SK-MEL-5 (cell line): ENCODE measurements at regions not wholly inside any gene's neighbourhood (a gene's known extent, or its start where the extent isn't known, plus 50 kb on each side); places are given as distances from the start of the nearest gene placed in this dataset.
A peak's percentile ranks its signal among the peaks of the same experiment; 100 is the strongest.
"Not testable (repeated sequence)": the region's sequence is repeated elsewhere in the genome, so short reads cannot be mapped to it uniquely, and the experiment has no call there.

Experiments used
- DNase-seq: peaks from one replicate; pipeline ENCODE4 v3.0.0-alpha.2; 2016; ENCODE audit warnings: low read depth, low spot score
- in situ Hi-C: cut with HindIII; loops from 2 replicates; pipeline ENCODE4 v1.10.0; 2016; ENCODE audit warnings: low sequenced_read_pairs, high pct_unique_total_duplicates, low pct_unique_long_range_greater_than_20kb

GRCh38 chrX:13235930-13236329 is 83.9 kb downstream of the ATXN3L start:
- no peak for DNase-seq
- in situ Hi-C loops = no loop called here

GRCh38 chrX:13232484-13232883 is 87.4 kb downstream of the ATXN3L start:
- in situ Hi-C loops = no loop called here
- DNase-seq = no peak

GRCh38 chrX:13226214-13226613 is 93.6 kb downstream of the ATXN3L start:
- no peak for DNase-seq
- in situ Hi-C loops = no loop called here

- in situ Hi-C loops = no loop called here
- peak; percentile 77 for DNase-seq
Observed at GRCh38 chrX:13223868-13224567, 95.8 kb downstream of the ATXN3L start.

- in situ Hi-C loops = no loop called here
- peak; percentile 21 for DNase-seq
Observed at GRCh38 chrX:13220916-13221315, 98.9 kb downstream of the ATXN3L start.

GRCh38 chrX:13219991-13220764 is 99.7 kb downstream of the ATXN3L start:
- peak; percentile 12 for DNase-seq

GRCh38 chrX:13218758-13219157 is 101.1 kb downstream of the ATXN3L start:
- DNase-seq = no peak
- in situ Hi-C loops = no loop called here

More at GRCh38 chrX:13219991-13220764, 99.7 kb downstream of the ATXN3L start:
- in situ Hi-C loops = no loop called here

- DNase-seq = no peak
Observed at GRCh38 chrX:13216139-13216538, 103.7 kb downstream of the ATXN3L start.

GRCh38 chrX:13215729-13216128 is 104.1 kb downstream of the ATXN3L start:
- in situ Hi-C loops = no loop called here

More at GRCh38 chrX:13216139-13216538, 103.7 kb downstream of the ATXN3L start:
- in situ Hi-C loops = no loop called here

GRCh38 chrX:13212191-13212651 is 107.6 kb downstream of the ATXN3L start:
- no peak for DNase-seq
- in situ Hi-C loops = no loop called here

More at GRCh38 chrX:13215729-13216128, 104.1 kb downstream of the ATXN3L start:
- no peak for DNase-seq

GRCh38 chrX:13210142-13210541 is 109.7 kb downstream of the ATXN3L start:
- in situ Hi-C loops, DNase-seq: not testable (repeated sequence)

GRCh38 chrX:13209704-13210103 is 110.1 kb downstream of the ATXN3L start:
- in situ Hi-C loops, DNase-seq: not testable (repeated sequence)

- no peak for DNase-seq
- in situ Hi-C loops = no loop called here
Observed at GRCh38 chrX:13208281-13208935, 111.4 kb downstream of the ATXN3L start.

- no peak for DNase-seq
Observed at GRCh38 chrX:13203271-13203670, 116.6 kb downstream of the ATXN3L start.

GRCh38 chrX:13201605-13202219 is 118.1 kb downstream of the ATXN3L start:
- no peak for DNase-seq
- in situ Hi-C loops = no loop called here

More at GRCh38 chrX:13203271-13203670, 116.6 kb downstream of the ATXN3L start:
- in situ Hi-C loops = no loop called here

- DNase-seq = no peak
- in situ Hi-C loops = no loop called here
Observed at GRCh38 chrX:13200398-13200797, 119.5 kb downstream of the ATXN3L start.

- in situ Hi-C loops = no loop called here
Observed at GRCh38 chrX:13198762-13199064, 121.1 kb downstream of the ATXN3L start.

More at GRCh38 chrX:13198762-13199064, 121.1 kb downstream of the ATXN3L start:
- DNase-seq = no peak
